ENCODE measurements at regions not wholly inside any gene's neighbourhood (a gene's known extent, or its start where the extent isn't known, plus 50 kb on each side); places are given as distances from the start of the nearest gene placed in this dataset.
A peak's percentile ranks its signal among the peaks of the same experiment; 100 is the strongest.

DNA sequence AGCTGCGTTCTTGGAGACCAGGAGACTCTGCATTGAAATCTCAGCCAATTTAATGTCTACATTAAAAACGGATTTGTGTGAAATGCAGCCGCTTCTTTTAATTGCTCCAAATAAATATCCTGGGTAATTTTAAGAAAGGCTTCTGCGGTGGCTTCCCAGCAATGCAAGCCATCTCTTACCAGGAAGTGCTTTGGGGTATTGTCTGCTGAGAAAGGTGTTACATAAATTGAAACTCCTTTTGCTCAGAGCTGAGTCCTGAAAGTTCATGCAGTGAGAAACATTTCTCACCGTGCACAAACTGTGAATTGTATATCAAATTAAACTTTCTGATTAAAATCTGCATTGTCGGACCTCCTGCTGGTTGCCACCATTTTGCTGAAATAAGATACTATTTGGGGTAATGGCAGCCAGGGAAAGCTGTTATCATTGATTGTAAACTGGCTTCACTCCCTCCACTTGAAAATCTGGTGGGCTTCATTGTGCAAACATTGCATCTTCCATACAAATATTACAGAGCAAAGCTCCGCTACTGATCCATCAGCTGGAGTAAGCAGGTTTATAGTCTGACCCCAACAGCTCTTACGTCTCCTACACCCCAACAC lies 59.5 kb downstream of the ZIC5 start:
- peaks cover 2% of the 10 kb centered on the region for H3K9me3 Mint-ChIP-seq
- peaks cover 20% of the 10 kb centered on the region for H3K27me3 Mint-ChIP-seq
- peaks cover 3% of the 10 kb centered on the region for H3K36me3 Mint-ChIP-seq
- no peak for DNase-seq (ENCODE audit: low spot score in 2 of 2)
- no peak overlapping the region for H3K4me3 Mint-ChIP-seq
- H3K27ac Mint-ChIP-seq = peak overlapping the region; percentile 67
- H3K4me1 Mint-ChIP-seq = peaks cover 3% of the 10 kb centered on the region
- ATAC-seq (ENCODE audit: low read depth) = no peak

GRCh38 chr13:99911069-99911964 lies 60.2 kb downstream of the ZIC5 start:
- no peak for DNase-seq (ENCODE audit: low spot score in 2 of 2)
- Mint-ChIP-seq H3K9me3 (peaks cover 2% of the 10 kb centered on the region), H3K4me1 (peaks cover under 1% of the 10 kb centered on the region), H3K4me3 (no peak overlapping the region), H3K36me3 (peaks cover 3% of the 10 kb centered on the region), H3K27me3 (peaks cover 18% of the 10 kb centered on the region), H3K27ac (peak overlapping the region; percentile 67)
- ATAC-seq (ENCODE audit: low read depth) = no peak

- ATAC-seq (ENCODE audit: low read depth) (no peak), DNase-seq (ENCODE audit: low spot score in 2 of 2) (no peak)
- no peak overlapping the region for H3K4me3 Mint-ChIP-seq
- H3K27me3 Mint-ChIP-seq = peaks cover 22% of the 10 kb centered on the region
- no peaks in the 10 kb centered on the region for H3K4me1 Mint-ChIP-seq
- peaks cover 2% of the 10 kb centered on the region for H3K9me3 Mint-ChIP-seq
- H3K27ac Mint-ChIP-seq = no peak overlapping the region
- H3K36me3 Mint-ChIP-seq = peaks cover 3% of the 10 kb centered on the region
Observed at GRCh38 chr13:99909836-99910619, 61.5 kb downstream of the ZIC5 start.

GRCh38 chr13:99909097-99909835 lies 62.3 kb downstream of the ZIC5 start:
- H3K27me3 Mint-ChIP-seq = peaks cover 22% of the 10 kb centered on the region

GRCh38 chr13:99908140-99908803 lies 63.3 kb downstream of the ZIC5 start:
- H3K27me3 Mint-ChIP-seq = peaks cover 21% of the 10 kb centered on the region
- no peak for DNase-seq (ENCODE audit: low spot score in 2 of 2)
- no peaks in the 10 kb centered on the region for H3K4me1 Mint-ChIP-seq
- H3K4me3 Mint-ChIP-seq = no peak overlapping the region
- no peak overlapping the region for H3K27ac Mint-ChIP-seq
- ATAC-seq (ENCODE audit: low read depth) = no peak
- H3K36me3 Mint-ChIP-seq = peaks cover 3% of the 10 kb centered on the region
- H3K9me3 Mint-ChIP-seq = peaks cover 2% of the 10 kb centered on the region

More at GRCh38 chr13:99909097-99909835, 62.3 kb downstream of the ZIC5 start:
- H3K4me1 Mint-ChIP-seq = no peaks in the 10 kb centered on the region
- peaks cover 2% of the 10 kb centered on the region for H3K9me3 Mint-ChIP-seq
- ATAC-seq (ENCODE audit: low read depth) (no peak), DNase-seq (ENCODE audit: low spot score in 2 of 2) (no peak)
- peaks cover 3% of the 10 kb centered on the region for H3K36me3 Mint-ChIP-seq
- no peak overlapping the region for H3K4me3 Mint-ChIP-seq
- no peak overlapping the region for H3K27ac Mint-ChIP-seq

- no peak overlapping the region for H3K4me3 Mint-ChIP-seq
- H3K9me3 Mint-ChIP-seq = peaks cover 2% of the 10 kb centered on the region
- no peak for DNase-seq (ENCODE audit: low spot score in 2 of 2)
- H3K36me3 Mint-ChIP-seq = peaks cover 3% of the 10 kb centered on the region
- H3K4me1 Mint-ChIP-seq = no peaks in the 10 kb centered on the region
- no peak for ATAC-seq (ENCODE audit: low read depth)
- H3K27ac Mint-ChIP-seq = no peak overlapping the region
- peaks cover 23% of the 10 kb centered on the region for H3K27me3 Mint-ChIP-seq
Observed at GRCh38 chr13:99907627-99908026, 63.9 kb downstream of the ZIC5 start.

DNA sequence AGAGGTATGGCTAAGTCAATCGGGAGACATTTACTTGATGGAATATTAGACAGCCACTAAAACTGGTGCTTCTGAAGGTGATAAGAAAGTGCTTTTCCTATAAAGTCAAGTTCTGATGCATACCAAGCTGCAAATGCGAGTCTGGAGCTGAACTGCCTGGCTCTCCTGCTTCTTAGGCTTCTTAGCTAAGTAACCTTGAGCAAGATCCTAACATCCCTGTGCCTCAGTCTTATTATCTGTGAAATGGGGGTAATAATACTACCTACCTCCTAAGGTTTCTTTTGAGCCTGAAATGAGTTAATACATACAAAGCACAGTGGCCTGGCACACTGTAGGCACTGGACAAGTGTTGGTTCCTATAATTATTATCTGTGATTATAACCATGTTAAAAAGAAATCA lies 64.5 kb downstream of the ZIC5 start:
- H3K9me3 Mint-ChIP-seq = peaks cover 2% of the 10 kb centered on the region
- no peak overlapping the region for H3K27ac Mint-ChIP-seq
- H3K36me3 Mint-ChIP-seq = peaks cover 3% of the 10 kb centered on the region
- peaks cover 23% of the 10 kb centered on the region for H3K27me3 Mint-ChIP-seq
- H3K4me1 Mint-ChIP-seq = no peaks in the 10 kb centered on the region
- DNase-seq (ENCODE audit: low spot score in 2 of 2) = no peak
- no peak overlapping the region for H3K4me3 Mint-ChIP-seq
- no peak for ATAC-seq (ENCODE audit: low read depth)

GRCh38 chr13:99905814-99906213 lies 65.8 kb downstream of the ZIC5 start:
- no peak overlapping the region for H3K4me3 Mint-ChIP-seq
- ATAC-seq (ENCODE audit: low read depth) (no peak), DNase-seq (ENCODE audit: low spot score in 2 of 2) (no peak)
- H3K27ac Mint-ChIP-seq = no peak overlapping the region
- peaks cover 3% of the 10 kb centered on the region for H3K4me1 Mint-ChIP-seq
- no peaks in the 10 kb centered on the region for H3K9me3 Mint-ChIP-seq
- peaks cover 16% of the 10 kb centered on the region for H3K27me3 Mint-ChIP-seq
- H3K36me3 Mint-ChIP-seq = no peaks in the 10 kb centered on the region

GRCh38 chr13:99905224-99905623 lies 66.3 kb downstream of the ZIC5 start:
- Mint-ChIP-seq H3K36me3 (no peaks in the 10 kb centered on the region), H3K4me3 (no peak overlapping the region), H3K27me3 (peaks cover 21% of the 10 kb centered on the region), H3K27ac (no peak overlapping the region), H3K9me3 (no peaks in the 10 kb centered on the region), H3K4me1 (peaks cover 3% of the 10 kb centered on the region)
- DNase-seq (ENCODE audit: low spot score in 2 of 2) = no peak
- ATAC-seq (ENCODE audit: low read depth) = no peak

DNA sequence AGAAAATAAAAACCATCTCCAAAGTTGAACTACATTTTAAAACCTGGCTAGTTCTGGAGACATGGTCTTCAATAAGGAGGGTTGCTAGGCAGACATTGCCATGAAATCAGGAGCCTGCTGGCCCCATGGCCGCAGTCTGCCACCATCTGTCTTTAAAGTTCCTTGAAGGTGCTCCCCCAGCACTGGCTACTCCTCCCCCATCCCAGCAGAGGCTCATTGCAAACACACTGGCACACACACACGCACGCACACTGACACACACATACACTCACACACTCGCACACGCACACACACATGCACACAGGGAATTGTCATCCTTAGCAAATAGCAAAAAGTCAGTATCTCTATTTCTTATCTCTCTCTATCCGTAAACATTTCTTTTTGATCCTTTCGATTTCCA lies 68.4 kb downstream of the ZIC5 start:
- Mint-ChIP-seq H3K27ac (no peak overlapping the region), H3K9me3 (no peaks in the 10 kb centered on the region), H3K27me3 (peaks cover 23% of the 10 kb centered on the region), H3K36me3 (no peaks in the 10 kb centered on the region), H3K4me1 (peaks cover 3% of the 10 kb centered on the region), H3K4me3 (no peak overlapping the region)
- ATAC-seq (ENCODE audit: low read depth) (no peak), DNase-seq (ENCODE audit: low spot score in 2 of 2) (no peak)

- Mint-ChIP-seq H3K4me1 (peaks cover 3% of the 10 kb centered on the region), H3K27me3 (peaks cover 23% of the 10 kb centered on the region)
Observed at GRCh38 chr13:99902657-99903056, 68.9 kb downstream of the ZIC5 start.

GRCh38 chr13:99900960-99901359 lies 70.6 kb downstream of the ZIC5 start:
- Mint-ChIP-seq H3K4me1 (peaks cover 3% of the 10 kb centered on the region), H3K9me3 (no peaks in the 10 kb centered on the region), H3K4me3 (no peak overlapping the region), H3K27ac (no peak overlapping the region), H3K36me3 (no peaks in the 10 kb centered on the region), H3K27me3 (peaks cover 23% of the 10 kb centered on the region)
- DNase-seq (ENCODE audit: low spot score in 2 of 2) (no peak), ATAC-seq (ENCODE audit: low read depth) (no peak)

More at GRCh38 chr13:99902657-99903056, 68.9 kb downstream of the ZIC5 start:
- no peak overlapping the region for H3K4me3 Mint-ChIP-seq
- no peak overlapping the region for H3K27ac Mint-ChIP-seq
- no peaks in the 10 kb centered on the region for H3K36me3 Mint-ChIP-seq
- H3K9me3 Mint-ChIP-seq = no peaks in the 10 kb centered on the region
- ATAC-seq (ENCODE audit: low read depth) (no peak), DNase-seq (ENCODE audit: low spot score in 2 of 2) (no peak)

- DNase-seq (ENCODE audit: low spot score in 2 of 2) (no peak), ATAC-seq (ENCODE audit: low read depth) (no peak)
- H3K4me3 Mint-ChIP-seq = no peak overlapping the region
- H3K9me3 Mint-ChIP-seq = no peaks in the 10 kb centered on the region
- peaks cover 12% of the 10 kb centered on the region for H3K4me1 Mint-ChIP-seq
- H3K36me3 Mint-ChIP-seq = no peaks in the 10 kb centered on the region
- no peak overlapping the region for H3K27ac Mint-ChIP-seq
- H3K27me3 Mint-ChIP-seq = peaks cover 26% of the 10 kb centered on the region
Observed at GRCh38 chr13:99898421-99898820, 73.1 kb downstream of the ZIC5 start.

All from memory B cell (primary cell).